GM12878 (cell line): ENCODE measurements at regions not wholly inside any gene's neighbourhood (a gene's known extent, or its start where the extent isn't known, plus 50 kb on each side); places are given as distances from the start of the nearest gene placed in this dataset.

Experiments used
- ATAC-seq: fragments of 200-7000 bp; cut with Tn5 transposase; 3 replicates; pipeline ENCODE4 v1.9.1; 2020; ENCODE audit warnings: mild to moderate bottlenecking, moderate library complexity
- BruUV-seq: library from RNA; stranded (reverse); fragments of 400-500 nt; replicated peaks from 2 replicates; lab custom pipeline; 2021; lab: Mats Ljungman, UMichigan
- CTCF ChIA-PET: fragments of 300-600 bp; sonication (Branson Sonifier 250); formaldehyde crosslinking; extraction: SDS; loops from one replicate; lab custom pipeline; 2021; ENCODE audit warnings: inconsistent platforms; lab: Yijun Ruan, JAX
- POLR2A ChIA-PET: fragments of 350-600 bp; formaldehyde crosslinking; extraction: SDS; loops from one replicate; lab custom pipeline; 2021; ENCODE audit warnings: inconsistent platforms; lab: Charles Lee
- RAD21 ChIA-PET: fragments of 300-600 bp; sonication (Branson Sonifier 250); formaldehyde crosslinking; loops from one replicate; lab custom pipeline; 2023; ENCODE audit warnings: antibody characterized with exemption; ENCODE audit not compliant: unreplicated experiment; lab: Charles Lee
- SMC1A ChIA-PET: fragments of 300-600 bp; sonication (Branson Sonifier 250); formaldehyde crosslinking; loops from one replicate; lab custom pipeline; 2023; ENCODE audit not compliant: unreplicated experiment, uncharacterized antibody; lab: Charles Lee
- DNase-seq: peaks from one replicate; pipeline ENCODE4 v3.0.0-alpha.2; 2011; ENCODE audit warnings: low read depth, low spot score
- FAIRE-seq: peaks from 3 replicates; lab custom pipeline; 2011; peaks lifted over from hg19 to GRCh38; lab: Jason Lieb, UNC
- H2AFZ ChIP-seq: 2 replicates; pipeline ENCODE4 v1.6.0; 2011; ENCODE audit warnings: low read depth, low read length, control low read depth; ENCODE audit not compliant: control insufficient read depth
- H3K27ac ChIP-seq: 2 replicates; pipeline ENCODE4 v1.5.1; 2011; ENCODE audit warnings: control low read depth; ENCODE audit not compliant: control insufficient read depth, insufficient read depth
- H3K27me3 ChIP-seq, 2 experiments: replicated peaks in 1 of 2; 2 replicates each; pipeline versions ENCODE4 v1.6.0 to v1.6.1; 2011; ENCODE audit warnings: low read length in 1 of 2; ENCODE audit not compliant: control insufficient read depth in 2 of 2, insufficient read depth in 2 of 2
- H3K36me3 ChIP-seq, 2 experiments: 2 replicates each; pipeline ENCODE4 v1.5.1; 2011; ENCODE audit warnings: low read length in 1 of 2; ENCODE audit not compliant: control insufficient read depth in 2 of 2, insufficient read depth in 2 of 2
- H3K4me1 ChIP-seq: 2 replicates; pipeline ENCODE4 v1.6.1; 2011; ENCODE audit warnings: mild to moderate bottlenecking, low read length, moderate library complexity, mixed read lengths; ENCODE audit not compliant: control insufficient read depth, insufficient read depth
- H3K4me2 ChIP-seq: 2 replicates; pipeline ENCODE4 v1.6.0; 2011; ENCODE audit warnings: control low read depth; ENCODE audit not compliant: control insufficient read depth, insufficient read depth
- H3K4me3 ChIP-seq: fragments of 200-600 bp; sonication (generic); 2 replicates; pipeline ENCODE4 v1.5.1; 2016
- H3K79me2 ChIP-seq: 2 replicates; pipeline ENCODE4 v1.6.0; 2011; ENCODE audit warnings: low read length; ENCODE audit not compliant: control insufficient read depth, insufficient read depth
- H3K9ac ChIP-seq: 2 replicates; pipeline ENCODE4 v1.8.0; 2011; ENCODE audit warnings: low read length, control low read depth, mixed read lengths; ENCODE audit not compliant: control insufficient read depth, insufficient read depth
- H3K9me3 ChIP-seq: replicated peaks from 3 replicates; pipeline ENCODE4 v1.5.1; 2011; ENCODE audit warnings: mild to moderate bottlenecking, low read length; ENCODE audit not compliant: control insufficient read depth, insufficient read depth
- H4K20me1 ChIP-seq: 2 replicates; pipeline ENCODE4 v1.6.0; 2011; ENCODE audit not compliant: control insufficient read depth, insufficient read depth
- BCL3 ChIP-seq: IDR thresholded peaks from 2 replicates; pipeline ENCODE4 v1.6.1; 2011; ENCODE audit warnings: borderline replicate concordance, low read depth, mild to moderate bottlenecking, moderate library complexity, low read length; ENCODE audit not compliant: insufficient read depth, poor library complexity, severe bottlenecking
- IKZF2 ChIP-seq, 2 experiments: fragments of 450-650 bp; IDR thresholded peaks; 2 replicates each; pipeline ENCODE4 v1.6.1; 2017; ENCODE audit warnings: mild to moderate bottlenecking in 2 of 2, moderate library complexity in 2 of 2
- MTA3 ChIP-seq: IDR thresholded peaks from 2 replicates; pipeline ENCODE4 v1.6.1; 2012; ENCODE audit warnings: low read length, inconsistent platforms, borderline replicate concordance
- NR2C2 ChIP-seq: IDR thresholded peaks from 2 replicates; pipeline ENCODE4 v1.6.1; 2011; ENCODE audit warnings: borderline replicate concordance, low read depth; ENCODE audit not compliant: control insufficient read depth, insufficient read length
- PML ChIP-seq: IDR thresholded peaks from 2 replicates; pipeline ENCODE4 v1.6.1; 2012; ENCODE audit warnings: low read length, inconsistent platforms
- POLR2AphosphoS2 ChIP-seq: IDR thresholded peaks from 2 replicates; pipeline ENCODE4 v1.6.1; 2011; ENCODE audit warnings: low read depth, mild to moderate bottlenecking, low read length, improper control_type of control experiment, moderate library complexity
- RCOR1 ChIP-seq: conservative IDR thresholded peaks from 2 replicates; pipeline ENCODE4 v1.6.1; 2012; ENCODE audit warnings: low read depth, low read length, improper control_type of control experiment
- STAT3 ChIP-seq: IDR thresholded peaks from 2 replicates; pipeline ENCODE4 v1.6.1; 2011; ENCODE audit warnings: low read depth, low read length, improper control_type of control experiment
- YY1 ChIP-seq: IDR thresholded peaks from 2 replicates; pipeline ENCODE4 v1.6.1; 2011; ENCODE audit warnings: low read depth, mild to moderate bottlenecking, low read length
- in situ Hi-C: fragments of 300-500 bp; cut with MboI; formaldehyde crosslinking; loops from 9 replicates; pipeline ENCODE4 v1.14.3; 2018; ENCODE audit warnings: mixed read lengths
- intact Hi-C: fragments of 100-400 bp; cut with micrococcal nuclease; formaldehyde crosslinking; loops from one replicate; pipeline ENCODE4 v1.14.2; 2022; ENCODE audit not compliant: unreplicated experiment

GRCh38 chr1:168861421-168862004, 132.5 kb upstream of the DPT start:
- intact Hi-C loops: loop anchor here (10.0 kb wide), 1 partner anchor 63 kb away; no protein-coding TSS in a partner anchor
- TF ChIP-seq STAT3 (no peak), PML (no peak), RCOR1 (no peak), YY1 (no peak), POLR2AphosphoS2 (no peak), IKZF2 (IDR thresholded peaks at IDR 0.05) (no peak), BCL3 (no peak), MTA3 (no peak), NR2C2 (no peak)
- TF ChIP-seq, all 136 proteins: peak for 0
- peaks cover 2% of the 10 kb centered on the region; the same call in 2 of the 3 replicates for H3K9me3 ChIP-seq
- H3K79me2 ChIP-seq: no peaks in the 10 kb centered on the region
- POLR2A ChIA-PET: no interaction called here
- DNase-seq (no peak), ATAC-seq (no peak), FAIRE-seq (no peak)
- H3K9ac ChIP-seq: no peak overlapping the region
- no peaks in the 10 kb centered on the region for H4K20me1 ChIP-seq
- no peaks in the 10 kb centered on the region for H3K27me3 ChIP-seq
- no peak overlapping the region for H2AFZ ChIP-seq
- H3K27ac ChIP-seq: no peak overlapping the region
- H3K4me1 ChIP-seq: no peaks in the 10 kb centered on the region
- in situ Hi-C loops: no loop called here
- CTCF ChIA-PET: no interaction called here
- no peaks in the 10 kb centered on the region for H3K36me3 ChIP-seq
- no TSS peak for BruUV-seq
- RAD21 ChIA-PET: no interaction called here
- no peak overlapping the region for H3K4me2 ChIP-seq
- SMC1A ChIA-PET: interaction anchor here (1.2 kb wide), 1 partner anchor 10 kb away, joined by 4 read pairs; no protein-coding TSS in a partner anchor
- no peak overlapping the region for H3K4me3 ChIP-seq
